Suppressor macrophage treated with lipopolysaccharide for 1 hour (primary cell): ENCODE measurements at regions not wholly inside any gene's neighbourhood (a gene's known extent, or its start where the extent isn't known, plus 50 kb on each side); places are given as distances from the start of the nearest gene placed in this dataset.
"Not testable (repeated sequence)": the region's sequence is repeated elsewhere in the genome, so short reads cannot be mapped to it uniquely, and the experiment has no call there.

Experiments used
- DNase-seq, 3 donors: peaks; one replicate each; pipeline ENCODE4 v3.0.0-alpha.2; 2020 to 2022

DNA sequence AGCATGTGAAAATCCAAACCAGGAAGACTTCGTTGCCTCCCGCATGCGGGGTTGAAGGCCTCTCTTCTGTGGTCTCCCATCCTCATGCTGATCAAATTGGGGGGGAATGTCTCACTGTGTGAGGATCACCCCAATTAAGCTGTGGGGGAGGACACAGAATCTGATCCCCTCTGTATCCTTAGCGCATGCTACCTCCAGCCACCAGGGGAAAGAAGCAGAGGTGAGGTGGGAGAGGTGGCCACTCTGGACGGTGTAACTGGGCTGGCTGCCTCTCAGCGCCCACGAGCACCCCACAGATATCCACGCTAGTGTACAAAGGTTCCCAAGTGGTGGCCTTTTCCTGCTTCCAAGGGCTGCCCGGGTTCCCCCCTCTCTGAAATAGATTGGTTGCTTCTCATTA is 177.6 kb upstream of the PLGLB1 start:
- DNase-seq, result not testable (repeated sequence)

- not testable (repeated sequence) for DNase-seq
Measured at GRCh38 chr2:87204569-87205147, 183.0 kb upstream of the PLGLB1 start.

DNA sequence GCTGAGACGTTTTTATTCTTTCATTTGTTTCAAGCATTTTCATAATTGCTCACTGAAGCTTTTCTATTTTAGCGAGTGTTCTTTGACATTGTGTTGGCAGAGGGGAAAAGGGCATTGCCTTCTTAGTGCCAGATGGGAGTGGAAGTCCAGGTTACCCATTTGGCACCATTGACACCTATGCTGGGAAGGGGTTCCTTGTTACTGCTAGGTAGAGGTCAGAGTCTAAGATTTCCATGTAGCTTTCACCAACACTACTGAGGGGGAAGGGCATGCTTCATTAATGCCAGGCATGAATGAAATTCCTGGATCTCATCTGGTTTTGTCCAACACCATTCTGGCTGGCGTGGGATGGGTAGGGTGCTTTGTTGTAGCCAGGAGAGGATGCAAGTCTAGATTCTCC is 191.3 kb upstream of the PLGLB1 start:
- not testable (repeated sequence) for DNase-seq

GRCh38 chr2:87217005-87217404 is 195.4 kb upstream of the PLGLB1 start:
- not testable (repeated sequence) for DNase-seq

DNA sequence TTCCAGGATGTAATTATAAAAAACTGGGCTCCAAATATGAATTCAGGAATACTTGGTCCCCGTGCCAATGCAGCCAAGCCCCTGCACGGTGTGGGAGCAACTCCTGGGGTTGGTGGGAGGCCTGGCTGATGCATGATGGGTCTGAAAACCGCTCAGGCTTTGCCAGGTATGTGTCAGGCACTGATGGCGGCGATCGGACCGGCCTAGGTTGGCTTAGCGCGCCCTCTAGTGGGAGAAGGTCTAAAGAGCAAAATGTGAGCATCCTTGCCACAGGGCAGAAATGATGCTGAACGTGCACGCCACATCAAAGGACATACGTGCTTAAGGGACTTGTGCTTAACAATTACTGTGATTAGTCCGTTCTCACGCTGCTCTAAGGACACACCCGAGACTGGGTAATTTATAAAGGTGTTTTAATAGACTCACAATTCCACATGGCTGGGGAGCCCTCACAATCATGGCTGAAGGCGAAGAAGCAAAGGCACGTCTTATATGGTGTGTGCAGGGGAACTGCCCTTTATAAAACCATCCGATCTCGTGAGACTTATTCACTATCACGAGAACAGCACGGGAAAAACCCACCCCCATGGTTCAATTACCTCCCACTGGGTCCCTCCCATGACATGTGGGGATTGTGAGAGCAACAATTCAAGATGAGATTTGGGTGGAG is 196.2 kb upstream of the PLGLB1 start:
- DNase-seq, result not testable (repeated sequence)

GRCh38 chr2:87220651-87221050 is 199.0 kb upstream of the PLGLB1 start:
- DNase-seq, result not testable (repeated sequence)

GRCh38 chr2:87222131-87222530 is 200.5 kb upstream of the PLGLB1 start:
- not testable (repeated sequence) for DNase-seq

DNA sequence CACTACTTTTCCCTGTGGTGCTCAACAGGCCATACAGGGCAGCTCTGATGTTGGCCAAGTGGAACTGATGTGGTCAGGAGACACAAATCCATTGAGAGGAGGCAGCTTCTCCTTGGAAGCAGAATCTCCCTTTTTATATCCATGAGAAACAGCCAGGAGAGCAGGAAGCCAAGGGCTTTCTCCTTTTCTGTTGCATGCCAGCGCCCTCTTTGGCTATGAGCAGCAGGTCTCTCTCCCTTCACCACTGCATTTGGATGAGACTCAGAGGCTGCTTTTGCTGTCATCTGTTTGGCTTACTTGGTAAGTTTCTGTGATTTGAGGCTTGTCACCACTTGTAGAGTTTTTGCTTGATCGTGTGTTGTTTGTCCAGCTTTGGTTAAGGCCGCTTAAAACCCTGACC is 202.2 kb upstream of the PLGLB1 start:
- not testable (repeated sequence) for DNase-seq

- peak in 2 of 3 donors; percentile 20 to 24 for DNase-seq
Measured at GRCh38 chr2:87229091-87229689, 207.5 kb upstream of the PLGLB1 start.

GRCh38 chr2:87229964-87230363 is 208.3 kb upstream of the PLGLB1 start:
- DNase-seq, result not testable (repeated sequence)

DNA sequence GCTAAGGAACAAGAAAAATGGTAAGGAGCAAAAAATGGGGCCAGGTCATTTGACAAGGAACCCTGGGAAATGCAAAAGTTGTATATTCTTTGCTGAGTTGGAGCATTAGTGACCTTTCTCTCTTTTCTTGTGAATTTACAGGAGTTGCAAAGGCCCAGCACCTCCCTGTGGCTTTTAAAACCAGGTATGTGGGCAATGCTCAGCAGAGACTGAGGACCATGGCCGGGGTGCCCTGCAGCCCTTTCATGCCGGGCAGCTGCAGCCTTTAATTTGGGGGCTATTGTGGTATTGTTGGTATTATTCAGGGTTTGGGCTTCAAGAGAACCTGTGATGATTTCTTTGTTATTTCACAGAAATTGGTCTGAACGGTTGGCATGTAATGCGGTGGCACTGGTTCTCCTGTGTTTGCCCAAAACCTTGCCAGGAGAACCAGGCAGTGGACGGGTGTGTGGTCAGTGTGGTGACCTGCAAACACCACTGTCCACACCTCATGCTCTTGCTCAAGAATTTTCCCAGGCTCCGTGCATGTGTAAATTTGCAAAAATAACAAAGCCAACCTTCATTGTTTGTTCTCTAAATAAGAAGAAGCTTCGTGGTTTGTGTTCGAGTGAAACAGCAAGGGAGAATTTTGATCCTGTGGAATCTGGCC is 213.8 kb upstream of the PLGLB1 start:
- not testable (repeated sequence) for DNase-seq

- not testable (repeated sequence) for DNase-seq
Measured at GRCh38 chr2:87237570-87238336, 216.1 kb upstream of the PLGLB1 start.

GRCh38 chr2:87239558-87240215 is 218.0 kb upstream of the PLGLB1 start:
- DNase-seq, result not testable (repeated sequence)

DNA sequence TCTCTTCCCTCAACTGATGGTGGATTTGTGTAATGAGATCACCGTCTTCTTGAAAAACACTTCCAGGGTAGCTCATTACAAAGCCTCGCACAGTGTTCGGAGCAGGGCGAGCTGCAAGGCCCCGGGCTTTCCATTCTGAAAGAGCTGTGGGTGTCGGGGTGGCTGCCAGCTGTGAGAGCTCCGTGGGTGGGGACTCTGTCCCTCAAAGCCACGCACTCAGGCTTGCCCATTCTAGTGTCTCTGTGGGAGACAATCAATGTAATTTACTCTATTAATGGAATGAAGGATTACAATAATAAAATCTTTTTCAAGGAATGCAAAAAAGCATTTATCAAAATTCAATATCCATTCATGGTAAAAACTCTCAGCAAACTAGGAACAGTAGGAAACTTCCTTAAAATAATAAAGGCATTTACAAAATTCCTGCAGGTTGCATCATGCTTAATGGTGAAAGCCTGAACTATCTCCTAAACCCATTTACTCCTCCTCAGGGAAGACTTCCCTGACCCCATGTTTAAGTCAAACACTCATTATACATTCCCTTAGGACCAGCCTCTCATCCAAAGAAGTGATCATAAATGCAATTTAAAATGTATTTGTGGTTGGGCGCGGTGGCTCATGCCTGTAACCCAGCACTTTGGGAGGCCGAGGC is 224.5 kb upstream of the PLGLB1 start:
- peak; percentile 51 to 75 (median 56) for DNase-seq

GRCh38 chr2:87252046-87252445 is 230.4 kb upstream of the PLGLB1 start:
- not testable (repeated sequence) for DNase-seq

GRCh38 chr2:87254562-87254961 is 232.9 kb upstream of the PLGLB1 start:
- DNase-seq, result not testable (repeated sequence)

DNA sequence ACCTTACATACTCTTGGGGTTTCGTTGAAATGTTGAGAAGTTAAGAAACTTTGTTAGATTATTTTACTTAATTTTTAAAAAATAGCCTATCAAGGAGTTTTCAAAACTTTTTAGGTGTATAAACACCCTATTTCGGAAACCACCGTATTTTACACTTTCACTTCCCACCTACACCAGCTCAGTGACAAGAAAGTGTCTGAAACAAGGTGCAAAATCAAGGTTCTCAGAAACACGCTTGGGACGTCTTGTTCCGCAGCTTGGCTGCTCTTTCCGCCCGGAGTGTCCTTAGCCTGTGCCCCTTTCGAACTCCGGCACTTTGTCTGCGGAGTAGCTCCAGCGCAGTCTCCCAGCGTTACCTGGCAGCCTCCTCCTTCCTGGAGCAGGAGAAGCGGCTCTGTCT is 233.8 kb upstream of the PLGLB1 start:
- DNase-seq, result not testable (repeated sequence)

- not testable (repeated sequence) for DNase-seq
Measured at GRCh38 chr2:87258887-87259286, 237.2 kb upstream of the PLGLB1 start.

DNA sequence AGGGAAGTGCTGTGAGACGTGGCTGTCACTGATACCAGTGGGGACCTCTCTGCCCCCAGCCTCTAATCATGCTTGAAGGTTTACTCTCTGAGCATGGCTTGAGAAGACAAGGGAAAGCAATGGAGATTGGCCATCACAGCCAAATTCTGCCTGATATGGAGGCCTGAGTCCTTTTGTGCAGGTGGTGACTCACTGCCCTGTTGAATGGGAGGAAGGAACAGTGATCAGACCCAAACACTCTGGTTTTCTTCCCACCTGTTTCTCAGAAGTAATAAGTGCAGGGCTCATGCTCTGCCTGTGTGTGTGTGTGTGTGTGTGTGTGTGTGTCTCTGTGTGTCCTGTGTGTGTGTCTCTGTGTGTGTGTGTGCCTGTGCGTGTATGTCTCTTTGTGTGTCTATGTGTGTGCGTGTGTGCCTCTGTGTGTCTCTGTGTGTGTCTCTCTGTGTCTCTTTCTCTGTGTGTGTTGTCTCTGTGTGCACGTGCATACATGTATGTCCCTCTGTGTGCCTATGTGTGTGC is 240.6 kb upstream of the PLGLB1 start:
- not testable (repeated sequence) for DNase-seq

- DNase-seq, result not testable (repeated sequence)
Measured at GRCh38 chr2:87263868-87264518, 242.3 kb upstream of the PLGLB1 start.

GRCh38 chr2:87275192-87275591 is 253.5 kb upstream of the PLGLB1 start:
- not testable (repeated sequence) for DNase-seq
